SH-SY5Y (cell line): ENCODE measurements at regions not wholly inside any gene's neighbourhood (a gene's known extent, or its start where the extent isn't known, plus 50 kb on each side); places are given as distances from the start of the nearest gene placed in this dataset.

ENCODE experiments used
- GATA2 ChIP-seq: IDR thresholded peaks from 2 replicates; pipeline ENCODE4 v1.6.1; 2011; ENCODE audit warnings: mild to moderate bottlenecking, low read depth, low read length
- GATA3 ChIP-seq: IDR thresholded peaks from 2 replicates; pipeline ENCODE4 v1.6.1; 2011; ENCODE audit warnings: low read depth, mild to moderate bottlenecking, low read length, moderate library complexity

GRCh38 chr3:176431991-176432390, 765.3 kb downstream of the TBL1XR1 start:
- TF ChIP-seq GATA2, result no peak
- TF ChIP-seq GATA3, result no peak
